Right cardiac atrium (tissue), 5 donors: ENCODE measurements at regions not wholly inside any gene's neighbourhood (a gene's known extent, or its start where the extent isn't known, plus 50 kb on each side); places are given as distances from the start of the nearest gene placed in this dataset.
"Not testable (repeated sequence)": the region's sequence is repeated elsewhere in the genome, so short reads cannot be mapped to it uniquely, and the experiment has no call there.

ENCODE experiments used
- ATAC-seq, 2 donors: fragments of 200-7000 bp; cut with Tn5 transposase; one replicate each; pipeline versions ENCODE4 v1.8.0 to v1.9.1; 2020; ENCODE audit warnings: moderate library complexity in 2 of 2, mild to moderate bottlenecking in 1 of 2
- DNase-seq, 3 donors: peaks; one replicate each; pipeline ENCODE4 v3.0.0-alpha.2; 2020
- H3K27ac ChIP-seq: one replicate; pipeline ENCODE4 v1.5.1; 2013; ENCODE audit warnings: mild to moderate bottlenecking, low read length, control low read depth, moderate library complexity
- H3K27me3 ChIP-seq: one replicate; pipeline ENCODE4 v1.6.1; 2013; ENCODE audit not compliant: control insufficient read depth, insufficient read depth
- H3K4me1 ChIP-seq: one replicate; pipeline ENCODE4 v1.6.1; 2013; ENCODE audit warnings: low read length; ENCODE audit not compliant: control insufficient read depth, insufficient read depth
- H3K4me3 ChIP-seq: one replicate; pipeline ENCODE4 v1.5.1; 2013; ENCODE audit warnings: low read length, control low read depth
- H3K9me3 ChIP-seq: one replicate; pipeline ENCODE4 v1.6.1; 2013; ENCODE audit warnings: low read length; ENCODE audit not compliant: control insufficient read depth
- WGBS: extraction: QIAGEN DNeasy Blood & Tissue Kit; methylation state at CpG from one replicate; pipeline ENCODE4 v1.1.7; 2013; 5-methylcytosine and 5-hydroxymethylcytosine counted together
- intact Hi-C, 4 donors: fragments of 100-400 bp; cut with DNase I; formaldehyde crosslinking; loops; one replicate each; pipeline versions ENCODE4 v1.11.0 to v1.14.0; 2022 to 2023
- donor health status: healthy with polysubstance abuse.
- donor health status: DM: no; HTN: yes; CAD: no.
- donor health status: DM: no; HTN: no; CAD: no.
- donor health status: DM: no; HTN: yes; CAD: no; lungs with severe emphysema.
- donor health status: DM: yes; HTN: yes; CAD: no.

DNA sequence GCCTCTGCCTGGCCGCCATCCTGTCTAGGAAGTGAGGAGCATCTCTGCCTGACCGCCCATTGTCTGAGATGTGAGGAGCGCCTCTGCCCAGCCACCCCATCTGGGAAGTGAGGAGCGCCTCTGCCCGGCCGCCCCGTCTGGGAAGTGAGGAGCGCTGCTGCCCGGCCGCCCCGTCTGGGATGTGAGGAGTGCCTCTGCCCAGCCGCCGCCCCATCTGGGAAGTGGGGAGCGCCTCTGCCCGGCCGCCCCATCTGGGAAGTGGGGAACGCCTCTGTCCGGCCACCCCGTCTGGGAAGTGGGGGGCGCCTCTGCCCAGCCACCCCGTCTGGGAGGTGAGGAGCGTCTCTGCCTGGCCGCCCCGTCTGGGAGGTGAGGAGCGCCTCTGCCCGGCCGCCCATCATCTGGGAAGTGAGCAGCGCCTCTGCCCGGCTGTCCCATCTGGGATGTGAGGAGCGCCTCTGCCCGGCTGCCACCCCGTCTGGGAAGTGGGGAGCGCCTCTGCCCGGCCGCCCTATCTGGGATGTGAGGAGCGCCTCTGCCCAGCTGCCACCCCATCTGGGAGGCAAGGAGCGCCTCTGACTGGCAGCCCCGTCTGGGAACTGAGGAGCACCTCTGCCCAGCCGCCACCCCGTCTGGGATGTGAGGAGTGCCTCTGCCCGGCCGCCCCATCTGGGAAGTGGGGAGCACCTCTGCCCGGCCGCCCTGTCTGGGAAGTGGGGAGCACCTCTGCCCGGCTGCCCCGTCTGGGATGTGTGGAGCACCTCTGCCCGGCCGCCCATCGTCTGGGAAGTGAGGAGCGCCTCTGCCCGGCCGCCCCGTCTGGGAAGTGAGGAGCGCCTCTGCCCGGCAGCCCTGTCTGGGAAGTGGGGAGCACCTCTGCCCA, 787.3 kb downstream of the PLA2G4A start:
- ATAC-seq, H3K27ac ChIP-seq, H3K4me3 ChIP-seq, intact Hi-C loops, H3K9me3 ChIP-seq, H3K4me1 ChIP-seq, H3K27me3 ChIP-seq: not testable (repeated sequence)
- DNase-seq = peak in 2 of 3 donors; percentile 38 to 51
- 94% methylated on average over 55 of the region's 55 CpGs for WGBS

DNA sequence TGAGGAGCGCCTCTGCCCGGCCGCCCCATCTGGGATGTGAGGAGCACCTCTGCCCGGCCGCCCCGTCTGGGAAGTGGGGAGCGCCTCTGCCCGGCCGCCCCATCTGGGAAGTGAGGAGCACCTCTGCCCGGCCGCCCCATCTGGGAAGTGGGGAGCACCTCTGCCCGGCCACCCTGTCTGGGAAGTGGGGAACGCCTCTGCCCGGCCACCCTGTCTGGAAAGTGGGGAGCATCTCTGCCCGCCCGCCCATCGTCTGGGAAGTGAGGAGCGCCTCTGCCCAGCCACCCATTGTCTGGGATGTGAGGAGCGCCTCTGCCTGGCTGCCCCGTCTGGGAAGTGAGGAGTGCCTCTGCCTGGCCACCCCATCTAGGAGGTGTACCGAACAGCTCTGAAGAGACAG, 788.1 kb downstream of the PLA2G4A start:
- H3K4me1 ChIP-seq, ATAC-seq, intact Hi-C loops, H3K27ac ChIP-seq, H3K4me3 ChIP-seq, DNase-seq, H3K27me3 ChIP-seq, H3K9me3 ChIP-seq: not testable (repeated sequence)
- WGBS = 87% methylated on average over 21 of the region's 21 CpGs

DNA sequence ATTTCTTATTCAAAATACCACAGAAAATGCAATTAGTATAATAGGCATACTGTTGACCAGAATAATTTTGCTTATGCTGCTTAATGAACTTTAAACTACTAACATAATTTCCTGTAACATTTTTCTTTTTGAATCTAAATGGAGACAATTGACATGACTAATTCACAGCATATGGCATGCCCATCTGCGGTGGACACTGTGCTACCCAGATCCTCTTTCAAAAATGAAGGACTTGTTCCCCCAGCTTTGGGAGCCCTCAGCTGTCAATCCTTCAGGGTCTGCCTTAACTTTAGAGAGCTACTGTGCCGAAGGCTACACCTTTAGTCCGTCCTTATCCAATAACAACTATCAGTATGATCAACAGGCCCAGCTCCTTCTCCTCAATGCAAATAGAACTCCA, 789.0 kb downstream of the PLA2G4A start:
- no peak for ATAC-seq
- no peaks in the 10 kb centered on the region for H3K9me3 ChIP-seq
- no peak for DNase-seq
- no peaks in the 10 kb centered on the region for H3K4me1 ChIP-seq
- H3K27ac ChIP-seq = no peak overlapping the region
- 96% methylated on average over 3 of the region's 3 CpGs for WGBS
- intact Hi-C loops = no loop called here
- no peak overlapping the region for H3K4me3 ChIP-seq
- H3K27me3 ChIP-seq = no peaks in the 10 kb centered on the region

DNA sequence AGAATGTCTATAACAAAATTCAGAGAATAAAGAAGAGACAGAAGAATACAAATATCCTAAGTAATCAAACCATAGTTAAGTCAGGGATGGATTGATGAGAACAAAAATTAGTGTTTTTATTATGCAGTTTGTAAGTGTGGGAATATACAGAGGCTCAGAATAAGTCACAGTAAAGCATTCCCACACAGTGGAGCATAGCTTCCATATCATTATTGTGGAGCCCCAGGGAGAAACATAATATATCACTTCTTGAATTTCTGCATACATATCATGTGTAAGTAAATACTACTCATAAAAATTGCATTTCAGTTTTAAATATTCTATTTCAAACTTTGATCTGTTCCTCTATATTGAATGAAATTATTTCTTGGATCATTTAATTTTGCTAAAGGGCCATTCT, 790.4 kb downstream of the PLA2G4A start:
- Histone ChIP-seq H3K27ac (no peak overlapping the region), H3K9me3 (no peaks in the 10 kb centered on the region), H3K4me3 (no peak overlapping the region), H3K4me1 (no peaks in the 10 kb centered on the region), H3K27me3 (no peaks in the 10 kb centered on the region)
- ATAC-seq (no peak), DNase-seq (no peak)
- intact Hi-C loops = no loop called here

DNA sequence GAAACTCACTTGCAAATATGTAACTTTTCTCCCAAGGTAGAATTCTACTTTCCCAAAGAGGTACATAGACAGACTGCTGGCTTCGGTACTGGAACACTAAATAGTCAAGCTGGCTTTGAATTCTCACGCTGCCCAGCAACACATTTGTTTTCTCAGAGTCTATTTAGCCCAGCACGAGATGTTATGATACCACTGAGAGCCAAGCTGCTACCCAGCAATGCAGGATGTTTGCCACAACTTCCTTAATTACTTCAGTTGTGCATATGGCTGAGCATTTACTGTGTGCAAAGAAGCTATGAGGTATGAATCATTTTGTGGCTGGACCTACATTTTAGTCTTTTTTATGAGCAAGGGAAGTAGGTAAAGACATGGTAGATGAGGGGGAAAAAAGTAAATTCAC, 793.2 kb downstream of the PLA2G4A start:
- intact Hi-C loops = no loop called here
- H3K4me1 ChIP-seq = no peaks in the 10 kb centered on the region
- no peak for DNase-seq
- no peak for ATAC-seq
- H3K4me3 ChIP-seq = no peak overlapping the region
- 76% methylated on average over 3 of the region's 3 CpGs for WGBS
- no peaks in the 10 kb centered on the region for H3K27me3 ChIP-seq
- H3K9me3 ChIP-seq = no peaks in the 10 kb centered on the region
- no peak overlapping the region for H3K27ac ChIP-seq

DNA sequence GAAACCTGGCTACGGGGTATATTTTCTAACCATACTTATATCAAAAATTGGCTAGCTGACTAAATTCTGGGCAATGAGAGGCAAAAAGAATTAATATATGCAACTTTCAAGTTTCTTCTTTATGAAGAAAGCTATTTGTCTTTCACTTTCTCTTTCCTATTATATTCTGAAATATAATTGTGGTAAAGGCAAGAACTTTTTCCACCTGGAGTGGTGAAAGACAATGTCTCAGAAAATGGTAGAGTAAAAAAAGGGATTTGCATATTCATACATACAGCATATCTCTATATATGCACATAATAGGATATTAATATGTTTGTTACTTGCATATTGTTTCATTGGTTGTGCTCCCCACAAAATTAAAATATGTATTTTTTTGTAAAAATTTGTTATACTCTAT, 793.8 kb downstream of the PLA2G4A start:
- ATAC-seq = no peak
- Histone ChIP-seq H3K27ac (no peak overlapping the region), H3K4me1 (no peaks in the 10 kb centered on the region), H3K4me3 (no peak overlapping the region), H3K27me3 (no peaks in the 10 kb centered on the region), H3K9me3 (no peaks in the 10 kb centered on the region)
- WGBS = 37% methylated on average over 1 of the region's 1 CpG
- DNase-seq = no peak
- intact Hi-C loops = no loop called here

DNA sequence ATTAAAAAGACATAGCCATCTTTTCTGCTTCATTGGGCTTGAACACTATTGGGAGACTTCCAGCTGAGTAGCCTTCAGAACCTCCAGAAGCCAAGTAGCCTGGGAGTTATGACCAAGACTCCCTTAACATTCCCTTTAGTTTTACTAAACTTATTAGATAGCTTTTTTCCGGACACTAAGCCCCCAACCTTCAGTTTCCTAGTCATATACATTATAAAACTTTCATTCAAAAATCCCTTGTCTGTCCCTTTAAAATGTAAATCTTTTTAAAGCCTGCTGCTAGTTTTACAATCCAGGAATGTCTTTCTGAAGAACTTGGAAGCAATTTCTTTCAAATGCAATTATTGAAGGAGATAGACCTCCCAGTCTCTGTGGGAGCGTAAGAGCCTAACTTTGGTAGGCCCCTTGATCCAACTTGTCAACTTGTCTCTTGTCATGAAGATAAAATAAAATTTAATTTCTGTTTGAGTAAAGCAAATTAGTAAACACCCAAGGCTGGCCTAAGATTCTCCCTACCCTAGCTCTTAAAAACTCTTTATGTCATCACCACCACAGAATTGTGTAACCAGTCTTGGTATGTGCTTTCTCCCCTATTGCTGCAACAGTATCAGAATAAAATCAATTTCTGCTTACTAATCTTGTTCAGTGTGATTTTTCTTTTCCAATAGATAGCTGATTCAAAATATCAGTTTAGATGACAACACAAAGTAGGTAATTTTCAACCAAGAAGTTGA, 796.2 kb downstream of the PLA2G4A start:
- H3K27ac ChIP-seq = no peak overlapping the region
- intact Hi-C loops = no loop called here
- ATAC-seq = no peak
- H3K4me3 ChIP-seq = no peak overlapping the region
- H3K4me1 ChIP-seq = no peaks in the 10 kb centered on the region
- H3K9me3 ChIP-seq = no peaks in the 10 kb centered on the region
- 65% methylated on average over 2 of the region's 2 CpGs for WGBS
- H3K27me3 ChIP-seq = no peaks in the 10 kb centered on the region
- DNase-seq = no peak

DNA sequence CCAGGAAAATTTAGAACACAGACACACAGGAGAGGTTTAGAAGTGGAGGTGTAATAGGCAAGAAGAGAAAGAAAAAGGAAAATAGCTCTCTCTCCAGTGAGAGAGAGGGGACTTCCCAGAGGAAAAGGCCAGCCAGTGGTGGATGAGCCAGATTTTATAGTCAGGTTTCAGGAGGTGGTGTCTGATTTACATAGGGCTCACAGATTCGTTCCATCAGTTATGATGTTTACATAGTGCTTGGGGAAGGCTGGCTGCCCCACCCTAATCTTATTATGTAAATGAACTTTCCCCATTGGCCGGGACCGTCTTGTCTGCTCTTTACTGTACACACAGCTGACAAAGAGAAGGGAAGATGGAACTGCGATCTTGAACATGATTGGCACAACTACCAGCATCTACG, 797.3 kb downstream of the PLA2G4A start:
- WGBS = 51% methylated on average over 5 of the region's 5 CpGs
- ATAC-seq (no peak), DNase-seq (no peak)

DNA sequence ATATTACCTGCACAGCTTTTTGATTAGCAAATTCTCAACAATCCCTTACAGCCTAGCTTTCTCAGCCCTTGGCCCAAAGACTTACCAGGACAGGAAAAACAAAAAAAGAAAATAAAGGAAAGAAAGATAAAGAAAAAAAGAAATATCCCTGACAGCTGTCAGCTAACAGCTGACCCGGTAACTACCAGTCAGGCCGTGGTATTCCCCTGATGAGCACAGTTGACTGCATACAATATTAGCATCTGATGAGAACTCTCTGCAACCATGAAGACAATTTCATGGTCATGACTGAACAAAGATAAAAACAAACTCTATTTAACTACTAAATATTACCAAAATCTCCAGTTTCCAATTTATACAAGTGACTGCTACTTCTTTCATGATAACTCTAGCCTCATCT, 798.8 kb downstream of the PLA2G4A start:
- no peak overlapping the region for H3K27ac ChIP-seq
- no peak overlapping the region for H3K4me3 ChIP-seq
- peaks cover 2% of the 10 kb centered on the region for H3K9me3 ChIP-seq
- DNase-seq = no peak
- 74% methylated on average over 2 of the region's 2 CpGs for WGBS
- intact Hi-C loops = no loop called here
- no peaks in the 10 kb centered on the region for H3K4me1 ChIP-seq
- no peak for ATAC-seq
- no peaks in the 10 kb centered on the region for H3K27me3 ChIP-seq

More for the DNA sequence above, 797.3 kb downstream of the PLA2G4A start:
- Histone ChIP-seq H3K4me3 (no peak overlapping the region), H3K27me3 (no peaks in the 10 kb centered on the region), H3K9me3 (no peaks in the 10 kb centered on the region), H3K27ac (no peak overlapping the region), H3K4me1 (no peaks in the 10 kb centered on the region)
- intact Hi-C loops = no loop called here

DNA sequence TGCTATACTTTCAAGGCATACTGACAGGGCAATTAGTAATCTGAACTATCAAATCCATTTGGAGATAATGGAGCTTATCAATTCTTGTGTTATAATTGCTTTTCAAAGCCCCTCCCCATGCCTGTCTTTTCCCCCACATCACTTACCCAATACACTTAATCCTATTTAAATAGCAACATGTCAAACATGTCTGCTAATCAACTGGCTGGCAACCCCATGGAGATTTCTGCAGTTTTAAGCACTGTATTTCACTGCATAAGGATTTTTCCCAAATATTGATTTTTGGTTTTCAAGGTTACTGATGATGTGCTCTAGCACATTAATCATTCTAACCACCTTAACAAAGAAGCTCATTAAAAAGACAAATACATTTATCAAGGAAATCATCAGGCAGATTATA, 800.3 kb downstream of the PLA2G4A start:
- peaks cover 2% of the 10 kb centered on the region for H3K9me3 ChIP-seq
- intact Hi-C loops = no loop called here
- ATAC-seq (no peak), DNase-seq (no peak)
- H3K4me3 ChIP-seq = no peak overlapping the region
- no peaks in the 10 kb centered on the region for H3K27me3 ChIP-seq
- no peaks in the 10 kb centered on the region for H3K4me1 ChIP-seq
- H3K27ac ChIP-seq = no peak overlapping the region

DNA sequence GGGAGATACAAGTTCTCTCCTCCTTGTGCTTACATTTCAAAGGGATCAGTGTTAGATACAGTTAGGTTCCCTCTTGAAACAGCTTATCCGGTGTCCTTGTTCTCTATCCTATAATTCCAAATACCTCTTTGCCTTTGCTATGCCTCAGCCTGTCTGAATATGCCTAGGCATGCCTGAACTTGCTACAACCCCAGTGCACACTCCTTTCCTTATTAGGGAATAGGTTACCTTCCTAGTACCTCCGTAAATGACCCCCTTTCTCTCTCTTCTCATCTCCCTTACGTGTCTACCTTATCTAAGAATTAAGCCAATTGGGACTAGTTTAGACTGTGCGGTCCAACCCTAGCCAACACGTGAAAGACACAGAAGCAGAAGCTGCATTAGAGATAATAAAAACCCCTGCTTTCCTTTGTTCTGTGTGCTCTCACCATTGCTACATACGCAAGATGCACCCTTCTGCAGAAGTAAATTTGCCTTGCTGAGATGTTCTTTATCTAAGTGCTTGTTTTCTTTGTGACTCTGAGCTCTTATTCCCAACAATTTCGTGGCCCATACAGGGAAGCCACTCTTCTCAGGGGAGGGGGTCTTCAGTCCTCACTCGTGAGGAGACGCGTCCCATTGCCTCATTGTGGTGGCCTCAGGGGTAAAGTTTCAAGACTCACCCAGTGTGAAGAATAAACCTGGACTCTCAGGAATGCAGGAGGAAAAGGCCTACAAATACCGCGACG, 802.1 kb downstream of the PLA2G4A start:
- DNase-seq (no peak), ATAC-seq (no peak)
- Histone ChIP-seq H3K27ac (no peak overlapping the region), H3K4me3 (no peak overlapping the region), H3K27me3 (no peaks in the 10 kb centered on the region), H3K9me3 (peaks cover 2% of the 10 kb centered on the region), H3K4me1 (no peaks in the 10 kb centered on the region)
- 93% methylated on average over 13 of the region's 13 CpGs for WGBS
- intact Hi-C loops = no loop called here
